Effector CD4-positive, alpha-beta T cell (primary cell): ENCODE measurements at regions not wholly inside any gene's neighbourhood (a gene's known extent, or its start where the extent isn't known, plus 50 kb on each side); places are given as distances from the start of the nearest gene placed in this dataset.
"Not testable (repeated sequence)": the region's sequence is repeated elsewhere in the genome, so short reads cannot be mapped to it uniquely, and the experiment has no call there.

Experiments
- DNase-seq: peaks from one replicate; pipeline ENCODE4 v3.0.0-alpha.2; 2020

DNA sequence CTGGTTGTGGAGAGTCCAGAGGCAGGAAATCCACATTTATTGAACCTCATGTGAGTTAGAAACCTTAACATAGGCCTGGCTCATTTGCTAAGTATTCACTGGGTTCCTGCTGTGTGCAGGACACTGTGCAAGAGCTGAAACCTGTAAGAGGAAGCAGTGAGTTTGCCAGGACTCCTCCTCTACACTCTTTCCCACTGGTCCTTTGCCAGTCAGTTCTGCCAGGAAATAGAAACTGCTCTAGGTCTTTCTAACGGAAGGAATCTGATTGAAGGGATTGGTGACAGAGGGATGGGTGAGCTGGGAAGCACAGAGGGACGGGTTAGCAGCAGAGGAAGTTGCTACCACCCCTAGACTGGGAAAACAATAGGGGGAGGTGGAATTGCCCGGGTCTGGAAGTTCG, 234.2 kb upstream of the ECI2 start:
- no peak for DNase-seq

DNA sequence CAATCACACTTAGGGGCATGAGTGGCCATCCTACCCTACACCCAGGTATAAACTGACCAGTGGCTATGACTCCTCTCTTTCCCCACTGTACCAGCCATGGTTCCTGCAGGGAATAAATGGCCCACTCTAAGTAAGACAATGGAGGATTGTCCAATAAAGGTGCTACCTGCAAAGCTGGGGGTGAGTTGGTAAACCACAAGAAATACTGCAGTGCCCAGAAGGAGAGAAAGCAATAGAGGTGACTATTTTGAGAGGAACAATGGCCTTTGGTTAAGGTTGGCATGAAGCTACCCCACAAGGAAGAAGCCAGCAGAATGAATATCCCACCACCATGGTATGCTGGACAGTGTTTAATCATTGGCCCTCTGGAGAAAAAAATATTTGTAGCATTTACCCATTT, 233.3 kb upstream of the ECI2 start:
- no peak for DNase-seq

DNA sequence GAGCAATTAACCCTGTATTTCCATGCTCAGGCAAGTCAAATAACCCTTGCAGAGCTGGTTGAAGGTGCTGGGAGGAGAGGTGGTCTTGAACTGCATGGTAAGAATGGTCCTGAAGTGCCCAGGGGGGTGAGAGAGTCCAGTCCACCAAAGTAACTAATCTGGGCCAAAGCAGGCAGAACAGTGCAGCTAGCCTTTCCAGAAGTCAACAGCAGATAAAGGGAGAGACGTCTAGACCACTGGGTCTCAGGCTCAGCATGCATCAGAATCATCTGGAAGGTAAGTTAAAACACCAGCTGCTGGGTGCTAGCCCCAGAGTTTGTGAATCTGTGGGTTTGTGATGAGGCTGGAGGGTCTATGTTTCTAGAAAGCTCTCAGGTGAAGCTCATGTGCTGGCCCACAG, 232.3 kb upstream of the ECI2 start:
- DNase-seq: no peak

DNA sequence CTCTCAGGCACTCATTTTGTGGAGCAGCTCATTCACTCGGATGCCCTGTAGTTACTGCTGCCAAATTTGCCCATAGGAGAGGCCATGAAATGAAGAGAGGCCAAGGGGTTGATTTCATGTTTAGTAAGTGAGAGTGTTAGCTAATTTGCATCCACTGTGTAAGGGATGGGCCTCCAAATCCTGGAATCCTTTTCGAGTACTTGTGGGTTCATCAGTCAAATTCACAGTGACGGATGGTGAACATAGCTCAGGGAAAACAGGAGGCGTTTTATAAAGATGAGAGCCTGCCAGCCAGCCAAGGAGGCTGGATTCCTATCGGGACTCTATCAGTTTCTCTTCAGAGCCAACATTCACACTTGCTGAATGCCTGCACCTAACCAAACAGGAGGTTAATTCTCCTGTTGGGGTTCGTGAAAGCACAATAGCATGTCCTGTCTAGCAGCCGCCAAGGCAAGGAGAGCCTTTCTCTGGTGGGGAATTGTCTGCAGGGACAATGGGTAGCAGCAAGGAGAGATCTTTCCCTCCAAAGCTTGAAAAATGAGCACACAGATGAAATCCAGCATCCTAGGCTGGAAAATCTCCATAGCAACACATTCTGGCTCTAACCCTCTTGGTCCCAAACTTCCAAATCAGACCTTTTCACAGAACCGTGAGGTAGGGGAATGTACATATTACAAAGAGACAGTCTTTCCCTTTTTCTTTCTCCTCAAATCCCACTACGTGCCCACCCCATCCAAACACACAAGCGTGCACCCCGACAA, 231.4 kb upstream of the ECI2 start:
- no peak for DNase-seq

DNA sequence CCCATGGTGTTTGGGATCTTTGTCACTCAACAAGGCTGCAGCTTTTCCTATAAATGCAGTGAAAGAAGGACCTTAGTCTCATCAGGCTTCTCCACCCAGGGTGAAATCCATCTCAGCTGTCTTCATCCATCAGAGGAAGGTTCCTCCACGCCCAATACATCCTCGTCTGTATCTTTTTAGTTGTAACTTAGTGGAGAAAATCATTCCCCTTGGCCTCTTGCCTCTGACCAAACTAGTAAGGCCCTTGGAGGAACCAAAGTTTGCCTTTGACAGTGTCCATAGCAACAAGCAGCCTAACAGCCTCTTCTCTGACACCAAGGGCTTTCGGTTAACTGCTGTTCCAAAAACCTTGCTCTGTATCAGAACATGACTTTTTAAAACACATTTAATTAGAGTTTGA, 230.3 kb upstream of the ECI2 start:
- DNase-seq: no peak

DNA sequence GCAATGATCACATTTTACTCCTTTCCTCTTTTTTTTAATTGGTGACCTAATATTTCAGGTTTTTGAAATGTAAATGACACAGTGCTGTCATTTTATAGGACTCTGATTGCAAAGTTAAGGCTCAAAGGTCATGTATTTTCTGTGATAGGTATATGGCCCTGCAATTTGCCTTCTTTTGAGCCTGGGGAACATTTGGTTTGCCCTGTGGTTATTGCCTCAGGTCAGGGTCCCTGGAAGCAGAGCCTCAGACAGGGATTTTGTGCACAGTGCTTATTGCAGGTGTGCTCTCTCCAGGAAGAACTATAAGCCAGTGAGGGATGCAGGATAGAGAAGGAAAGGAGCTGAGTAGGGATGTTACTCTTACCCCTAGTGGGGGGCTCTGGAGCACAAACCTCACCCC, 229.3 kb upstream of the ECI2 start:
- no peak for DNase-seq

DNA sequence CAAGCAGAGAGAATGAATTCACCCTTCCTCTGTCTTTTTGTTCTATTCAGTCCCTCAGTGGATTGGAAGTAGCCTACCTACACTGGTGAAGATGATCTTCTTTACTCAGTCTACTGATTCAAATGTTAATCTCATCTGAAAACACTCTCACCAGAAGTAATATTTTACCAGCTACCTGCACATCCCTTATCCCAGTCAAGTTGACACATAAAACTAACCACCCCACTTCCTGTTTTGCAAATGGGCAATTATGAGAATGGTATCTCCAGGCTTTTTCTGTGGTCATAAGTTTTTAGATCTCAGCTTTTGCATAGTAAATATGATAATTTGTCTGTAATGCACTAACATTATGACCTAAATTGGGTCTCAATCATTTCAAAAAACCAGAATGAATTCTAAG, 228.8 kb upstream of the ECI2 start:
- no peak for DNase-seq

DNA sequence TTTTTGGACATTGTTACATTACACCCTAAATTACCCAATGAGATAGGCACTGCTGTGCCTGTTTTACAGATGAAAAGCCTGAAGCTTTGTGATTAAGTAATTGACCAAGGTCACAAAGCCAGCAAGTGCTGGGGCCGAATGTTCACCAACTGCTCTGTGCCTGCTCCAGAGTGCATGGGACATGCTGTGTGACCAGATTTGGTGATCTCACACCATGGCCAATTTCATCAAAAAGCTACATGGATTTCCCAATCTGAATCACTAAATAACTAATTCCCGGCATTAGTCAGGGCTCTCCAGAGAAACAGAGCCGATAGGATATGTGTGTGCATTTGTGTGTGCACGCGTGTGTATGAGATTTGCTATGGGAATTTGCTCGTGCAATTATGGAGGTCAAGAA, 228.3 kb upstream of the ECI2 start:
- DNase-seq: no peak

DNA sequence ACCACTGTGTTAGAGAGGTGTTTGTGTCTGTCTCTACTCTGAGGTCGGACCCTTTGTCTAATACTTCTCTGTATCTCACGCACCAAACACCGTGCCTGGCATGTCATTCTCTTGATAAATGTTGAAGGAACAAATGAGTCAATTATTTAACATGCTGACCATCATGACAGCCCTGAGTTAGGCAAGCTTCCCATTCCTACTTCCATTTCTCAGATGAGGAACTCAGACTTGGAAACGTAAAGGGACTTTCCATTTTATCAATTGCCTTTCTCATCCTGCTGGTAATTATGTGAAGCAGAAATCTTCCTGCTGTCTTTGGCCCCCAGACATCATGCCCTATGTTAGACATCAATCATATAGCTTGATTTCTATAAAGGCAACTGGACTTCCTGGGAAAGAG, 227.0 kb upstream of the ECI2 start:
- DNase-seq: no peak

DNA sequence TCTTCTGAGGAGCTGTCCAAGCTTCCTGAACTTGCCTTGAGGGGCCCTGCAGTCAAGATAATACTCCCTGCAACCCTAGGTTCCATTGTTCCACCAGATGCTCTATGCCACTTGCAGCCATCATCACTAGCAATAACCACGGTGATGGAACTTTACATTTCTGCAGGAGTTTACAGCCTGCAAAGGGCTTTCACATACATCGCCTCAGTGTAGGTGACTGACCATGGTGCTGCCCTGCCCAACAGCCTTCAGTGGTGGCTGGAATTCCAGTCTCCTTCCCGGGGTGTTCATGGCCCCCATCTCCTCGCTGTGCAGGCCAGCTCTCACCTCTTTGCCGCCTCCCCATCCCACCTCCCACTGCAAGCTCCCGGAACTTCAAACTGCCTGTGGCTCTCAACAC, 225.5 kb upstream of the ECI2 start:
- no peak for DNase-seq

DNA sequence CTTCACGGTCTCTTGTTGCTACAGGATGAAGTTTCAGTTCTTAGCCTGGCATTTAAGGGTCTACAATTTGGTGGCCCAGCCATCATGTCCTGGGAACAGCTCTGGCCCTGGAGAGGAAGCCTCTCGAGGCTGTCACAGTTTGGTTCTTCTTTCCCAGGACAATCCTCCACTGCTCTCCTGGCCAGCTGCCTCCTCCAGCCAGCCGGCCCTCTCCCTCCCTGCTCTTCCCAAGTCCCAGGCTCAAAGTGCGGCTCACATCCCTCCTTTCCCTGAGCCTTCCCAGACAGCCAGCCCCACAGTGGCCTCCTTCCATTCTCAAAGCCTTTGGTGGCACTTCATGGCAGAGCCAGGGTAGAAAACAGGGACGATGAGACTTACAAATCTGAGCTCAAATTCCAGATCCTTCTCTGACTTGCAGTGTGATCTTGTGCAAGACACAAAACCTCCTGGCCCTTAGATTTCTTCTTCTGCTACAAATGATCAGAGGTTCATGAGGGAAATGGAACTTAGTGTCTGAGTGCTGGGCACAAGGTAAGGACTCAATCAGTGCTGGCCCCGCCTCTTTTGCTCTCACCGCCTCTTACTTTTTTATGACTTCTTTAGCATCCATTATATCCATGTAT, 223.8 kb upstream of the ECI2 start:
- DNase-seq: no peak

DNA sequence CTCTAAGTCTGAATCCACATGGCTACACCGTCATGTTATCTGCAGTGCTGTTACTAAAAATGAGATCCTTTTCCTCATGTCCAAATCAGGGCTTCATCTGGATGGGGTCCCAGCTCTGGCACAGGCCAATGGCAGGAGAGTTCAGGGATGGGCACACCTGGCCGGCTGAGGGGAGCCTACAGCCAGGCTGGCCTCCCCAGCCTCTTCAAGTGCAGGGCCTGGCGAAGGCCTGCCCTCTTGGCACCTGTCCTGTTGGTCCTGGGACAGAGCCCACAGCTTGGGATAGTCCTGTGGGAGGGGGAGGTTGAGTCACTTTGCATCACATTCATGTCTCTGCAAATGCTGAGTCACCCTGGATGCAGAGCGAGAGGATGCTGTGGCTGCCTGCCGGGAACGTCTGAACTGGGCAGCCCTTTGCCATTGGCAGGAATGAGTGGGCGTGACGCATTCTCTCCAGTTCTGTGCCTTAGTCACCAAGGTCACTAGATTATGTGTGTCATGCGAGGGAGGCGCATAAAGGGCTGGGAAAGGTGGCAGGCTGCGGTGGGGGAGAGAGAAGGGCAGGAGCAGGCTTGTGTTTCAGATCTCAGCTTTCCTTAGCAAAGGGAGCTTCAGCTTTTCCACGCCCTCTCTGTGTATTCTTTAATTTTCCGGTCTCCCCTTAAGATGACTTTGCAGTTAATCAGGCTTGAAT, 223.2 kb upstream of the ECI2 start:
- no peak for DNase-seq

DNA sequence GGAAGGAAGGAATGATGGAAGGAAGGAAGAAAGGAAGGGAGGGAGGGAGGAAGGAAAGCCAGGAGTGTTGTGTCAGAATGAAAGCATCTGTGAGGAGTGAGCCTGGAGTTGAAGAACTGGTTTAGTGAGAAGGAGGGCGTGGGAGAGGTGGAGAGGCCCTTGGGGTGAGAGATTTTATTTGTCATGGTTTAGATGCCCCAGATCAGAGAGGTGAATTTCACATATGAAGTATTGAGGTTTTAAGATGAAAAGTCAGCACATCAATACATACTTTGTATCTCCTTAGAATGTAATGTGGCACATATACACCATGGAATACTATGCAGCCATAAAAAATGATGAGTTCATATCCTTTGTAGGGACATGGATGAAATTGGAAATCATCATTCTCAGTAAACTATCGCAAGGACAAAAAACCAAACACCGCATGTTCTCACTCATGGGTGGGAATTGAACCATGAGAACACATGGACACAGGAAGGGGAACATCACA, 222.3 kb upstream of the ECI2 start:
- DNase-seq: not testable (repeated sequence)

DNA sequence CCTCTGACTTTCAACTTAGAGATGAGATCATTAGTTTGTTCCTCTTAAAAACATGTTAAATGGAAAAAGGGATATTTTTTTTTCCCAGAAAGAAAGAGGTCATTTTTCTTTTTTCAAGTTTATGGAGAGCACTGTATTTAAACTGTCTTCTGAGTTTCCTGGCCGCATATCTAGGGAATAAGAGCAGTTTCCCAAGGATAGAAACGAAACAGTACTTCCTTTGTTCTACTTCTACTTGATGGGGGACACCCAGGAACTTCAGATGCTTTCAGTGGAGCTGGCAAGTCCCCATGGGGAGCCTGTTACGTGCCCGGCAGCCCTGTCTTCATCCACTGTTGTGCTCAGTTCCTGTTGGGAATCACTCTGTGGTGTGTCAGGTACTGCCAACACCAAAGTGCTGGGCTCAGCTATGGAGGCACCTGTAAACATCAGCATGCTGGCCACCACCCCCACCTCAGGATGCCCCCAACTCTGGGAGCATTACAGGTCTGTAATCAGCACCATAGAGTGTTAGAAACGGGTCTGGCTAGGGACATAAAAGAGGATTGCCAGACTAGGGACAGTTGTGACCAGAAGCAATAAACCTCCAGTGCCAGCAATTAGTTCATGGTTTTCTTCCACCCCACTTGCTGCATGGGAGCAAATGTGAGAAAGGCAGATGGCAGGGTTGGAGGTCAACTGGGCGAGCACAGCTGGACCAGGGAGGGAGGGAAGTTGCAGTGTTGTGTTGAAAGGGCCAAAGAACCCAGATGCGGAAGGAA, 221.7 kb upstream of the ECI2 start:
- DNase-seq: no peak

DNA sequence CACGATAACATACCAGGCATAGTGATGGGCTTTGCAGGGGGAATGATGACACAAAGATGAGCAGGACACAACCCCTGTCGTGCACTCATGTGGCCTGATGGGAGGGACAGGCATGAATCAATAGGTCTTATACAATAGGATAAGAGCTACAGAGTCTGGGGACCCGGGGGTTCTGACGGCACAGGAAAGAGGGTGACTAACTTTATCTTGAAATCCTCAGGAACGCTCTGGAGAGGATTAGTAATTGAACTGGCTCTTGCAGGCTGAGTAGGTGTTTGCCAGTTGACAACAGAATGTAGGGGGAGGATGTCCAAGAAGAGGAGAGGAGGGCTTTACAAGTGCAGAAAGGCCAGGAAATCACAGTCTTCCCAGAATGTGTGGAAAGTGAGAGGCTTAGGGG, 219.9 kb upstream of the ECI2 start:
- no peak for DNase-seq

DNA sequence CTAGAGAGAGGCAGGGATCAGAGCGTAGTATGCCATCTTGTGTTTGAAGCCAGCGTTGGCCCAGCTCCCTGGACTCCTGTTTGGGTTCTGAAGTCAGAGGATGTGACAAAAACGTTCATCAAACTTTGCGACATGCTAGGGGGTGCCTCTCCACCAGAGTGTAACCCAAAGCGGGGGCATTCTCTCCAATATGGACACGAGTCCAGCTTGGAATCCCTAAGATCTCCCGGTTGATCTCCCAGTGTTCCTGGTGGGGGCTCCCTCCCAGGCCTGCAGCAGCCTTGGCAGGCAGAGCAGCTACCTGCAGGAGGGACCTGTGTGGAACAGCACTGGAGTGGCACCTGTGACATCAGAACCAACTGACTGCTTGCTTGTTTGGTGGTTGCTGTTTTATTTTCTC, 218.8 kb upstream of the ECI2 start:
- no peak for DNase-seq

DNA sequence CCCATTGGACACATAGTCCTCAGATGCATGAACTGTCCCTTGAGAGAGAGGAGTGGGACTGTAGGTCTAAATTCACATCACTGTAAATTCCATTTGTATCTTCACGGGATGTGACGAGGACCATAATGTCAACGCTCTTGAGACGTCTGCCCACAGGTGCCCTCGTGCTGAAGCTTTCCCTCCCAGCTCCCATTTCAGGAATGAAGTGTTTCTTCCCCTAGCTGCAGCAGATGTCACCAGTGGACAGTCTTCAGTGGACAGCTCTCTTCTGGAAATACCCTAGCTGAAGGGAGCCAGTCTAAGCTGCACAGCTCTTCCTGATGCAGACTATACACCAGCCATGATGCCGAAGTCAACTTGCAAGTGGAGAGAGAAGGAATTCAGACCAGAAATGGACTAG, 217.4 kb upstream of the ECI2 start:
- DNase-seq: no peak

DNA sequence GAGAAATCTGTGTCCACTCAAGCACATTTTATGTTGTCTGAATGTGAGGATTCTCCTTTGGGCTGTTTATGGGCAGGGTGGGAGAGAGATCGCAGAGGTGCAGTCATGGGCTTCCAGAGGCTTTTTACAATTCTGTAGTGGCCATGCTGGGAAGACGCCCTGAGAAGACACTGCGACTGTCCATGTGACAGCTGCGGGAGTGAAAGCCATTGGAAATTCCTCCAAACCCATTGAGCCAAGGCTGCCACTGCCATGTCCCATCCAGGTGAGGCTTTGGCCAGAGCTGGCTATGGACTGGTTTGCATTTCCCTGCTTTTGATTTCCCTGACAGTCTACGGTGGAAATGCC, 216.9 kb upstream of the ECI2 start:
- no peak for DNase-seq

DNA sequence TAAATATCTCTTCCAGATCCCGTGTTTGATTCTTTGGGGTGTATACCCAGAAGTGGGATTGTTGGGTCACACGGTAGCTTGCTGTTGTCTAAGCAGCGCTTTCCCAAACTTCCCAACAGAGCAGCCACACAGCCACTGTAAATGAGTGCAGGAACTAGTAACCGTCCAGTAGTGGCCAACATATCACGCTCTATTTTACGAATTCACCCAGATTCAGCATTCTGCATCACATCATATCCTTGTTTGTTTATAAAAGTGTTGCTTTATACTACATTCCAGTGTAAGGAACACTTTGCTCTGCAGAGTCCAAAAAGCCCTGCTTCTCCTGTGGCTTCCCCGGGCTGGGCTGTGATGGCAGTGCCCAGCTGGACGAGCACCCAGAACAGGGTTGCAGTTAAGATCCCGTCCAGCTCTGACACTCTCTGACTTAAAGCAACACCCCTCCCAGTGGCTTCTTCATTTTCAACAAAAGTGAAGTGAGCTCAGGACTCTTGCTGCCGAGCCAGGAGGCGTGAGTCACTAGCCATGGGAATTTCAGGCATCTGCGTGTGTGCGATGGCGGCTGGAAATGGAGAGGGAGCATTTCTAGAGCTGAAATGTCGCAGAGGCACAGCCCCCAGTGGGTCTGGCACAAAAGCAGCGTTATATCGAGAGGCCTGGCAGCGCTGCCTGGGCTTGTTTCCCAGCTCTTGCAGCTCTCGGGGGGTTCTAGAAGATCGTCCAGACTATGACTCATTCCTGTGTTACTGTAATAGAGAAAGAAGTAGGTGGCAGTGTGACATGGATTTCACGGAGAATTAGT, 216.3 kb upstream of the ECI2 start:
- DNase-seq: no peak

DNA sequence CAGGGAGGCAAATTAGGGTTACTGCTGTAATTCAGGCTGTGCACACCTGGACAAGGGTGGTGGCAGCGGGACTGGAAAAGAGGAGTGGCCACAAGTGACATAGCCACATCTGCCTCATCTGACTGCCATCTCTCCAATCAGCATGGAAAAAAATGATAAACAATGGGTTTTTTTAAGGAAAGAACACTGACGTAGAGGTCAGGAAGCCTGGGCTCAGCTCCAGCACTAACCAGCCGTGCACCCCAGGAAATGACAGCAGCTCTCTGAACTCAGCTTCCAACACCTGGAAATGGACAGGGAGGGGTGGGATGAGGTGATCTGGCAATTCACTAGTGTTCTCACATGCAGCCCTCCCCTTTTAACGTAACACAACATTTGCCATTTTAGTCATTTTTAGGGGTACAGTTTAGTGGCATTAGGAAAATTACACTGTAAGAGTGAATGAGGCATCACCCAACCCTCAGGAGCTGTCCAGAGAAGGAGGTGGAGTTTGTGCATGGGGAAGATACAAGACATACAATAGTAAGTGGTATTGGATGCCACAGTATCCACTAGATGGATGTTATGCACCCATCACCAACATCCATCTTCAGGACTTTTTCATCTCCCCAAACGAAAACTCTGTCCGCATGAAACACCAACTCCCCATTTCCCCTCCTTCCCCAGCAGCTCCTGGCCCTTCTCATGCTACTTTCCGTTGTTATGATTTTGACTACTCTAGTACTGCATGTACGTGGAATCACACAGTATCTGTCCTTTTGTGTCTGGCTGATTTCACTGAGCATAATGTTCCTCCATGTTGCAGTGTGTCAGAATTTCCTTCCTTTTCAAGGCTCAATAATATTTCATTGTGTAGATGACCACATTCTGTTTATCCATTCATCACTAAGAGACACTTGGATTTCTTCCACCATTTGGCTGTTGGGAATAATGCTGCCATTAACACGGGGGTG, 215.5 kb upstream of the ECI2 start:
- DNase-seq: no peak

DNA sequence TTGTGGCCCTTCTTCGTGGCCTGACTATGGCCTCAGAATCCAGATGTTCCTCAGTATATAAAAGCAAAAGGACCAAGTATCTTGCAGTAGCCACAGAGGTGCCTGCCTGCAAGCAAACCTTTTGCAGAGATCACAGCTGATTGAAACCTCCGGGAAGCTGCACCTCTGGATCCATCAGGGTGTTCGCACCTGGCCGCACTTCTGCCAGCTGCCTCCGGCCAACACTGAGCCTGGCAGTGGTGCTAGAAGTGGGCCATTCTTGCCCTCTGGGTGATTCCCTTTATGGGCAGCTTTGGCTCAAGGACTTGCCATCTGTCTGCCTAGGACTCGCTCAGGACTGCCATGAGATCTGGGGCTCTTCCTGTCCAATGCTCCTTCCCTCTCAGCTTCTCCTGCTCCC, 214.6 kb upstream of the ECI2 start:
- no peak for DNase-seq
